ENCODE measurements at regions not wholly inside any gene's neighbourhood (a gene's known extent, or its start where the extent isn't known, plus 50 kb on each side); places are given as distances from the start of the nearest gene placed in this dataset.
"Not testable (repeated sequence)": the region's sequence is repeated elsewhere in the genome, so short reads cannot be mapped to it uniquely, and the experiment has no call there.

GRCh38 chr12:116673681-116674111 is 64.2 kb downstream of the SPRING1 start:
- DNase-seq (ENCODE audit: low spot score) (no peak), ATAC-seq (ENCODE audit: insufficient number of reproducible peaks, low FRiP score, low read depth) (no peak)
- Histone ChIP-seq H3K9me3 (no peaks in the 10 kb centered on the region), H3K27me3 (replicated peaks; ENCODE audit: insufficient read depth) (no peaks in the 10 kb centered on the region), H3K4me3 (no peak overlapping the region), H3K4me1 (ENCODE audit: control insufficient read depth in 1 of 2, low read depth in 2 of 2) (peaks cover 0 to 8% of the 10 kb centered on the region in 2 donors), H3K27ac (no peak overlapping the region), H3K36me3 (no peaks in the 10 kb centered on the region)
- TF ChIP-seq CTCF (IDR thresholded peaks at IDR 0.05), result no peak

- Histone ChIP-seq H3K4me3 (no peak overlapping the region), H3K9me3 (no peaks in the 10 kb centered on the region), H3K36me3 (no peaks in the 10 kb centered on the region), H3K27ac (no peak overlapping the region), H3K4me1 (ENCODE audit: control insufficient read depth in 1 of 2, low read depth in 2 of 2) (peaks cover 0 to 8% of the 10 kb centered on the region in 2 donors), H3K27me3 (replicated peaks; ENCODE audit: insufficient read depth) (no peaks in the 10 kb centered on the region)
- ATAC-seq (ENCODE audit: insufficient number of reproducible peaks, low FRiP score, low read depth) (no peak), DNase-seq (ENCODE audit: low spot score) (no peak)
- no peak for TF ChIP-seq CTCF (IDR thresholded peaks at IDR 0.05)
Measured at GRCh38 chr12:116672842-116673516, 64.9 kb downstream of the SPRING1 start.

- no peak for ATAC-seq (ENCODE audit: insufficient number of reproducible peaks, low FRiP score, low read depth)
- H3K36me3 ChIP-seq, result no peaks in the 10 kb centered on the region
Measured at GRCh38 chr12:116672010-116672409, 65.9 kb downstream of the SPRING1 start.

DNA sequence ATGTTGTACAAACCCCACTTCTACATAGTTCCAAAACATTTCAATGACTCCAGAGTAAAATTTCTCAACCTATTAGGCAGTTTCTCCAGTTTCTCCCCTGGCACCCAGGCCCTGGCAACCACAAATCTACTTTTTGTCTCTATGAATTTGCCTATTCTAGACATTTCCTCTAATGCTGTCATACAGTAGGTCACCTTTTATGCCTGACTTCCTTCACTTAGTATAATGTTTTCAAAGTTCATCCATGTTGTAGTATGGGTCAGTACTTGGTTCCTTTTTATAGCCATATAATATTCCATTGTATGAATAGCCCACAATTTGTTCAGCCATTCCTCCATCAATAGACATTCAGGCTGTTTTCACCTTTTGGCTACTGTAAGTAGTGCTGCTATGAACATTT is 67.0 kb downstream of the SPRING1 start:
- Histone ChIP-seq H3K9me3 (no peaks in the 10 kb centered on the region), H3K36me3 (no peaks in the 10 kb centered on the region), H3K4me3 (no peak overlapping the region), H3K27me3 (replicated peaks; ENCODE audit: insufficient read depth) (no peaks in the 10 kb centered on the region), H3K4me1 (ENCODE audit: control insufficient read depth in 1 of 2, low read depth in 2 of 2) (no peaks in the 10 kb centered on the region), H3K27ac (no peak overlapping the region)
- DNase-seq (ENCODE audit: low spot score) (no peak), ATAC-seq (ENCODE audit: insufficient number of reproducible peaks, low FRiP score, low read depth) (no peak)
- TF ChIP-seq CTCF (IDR thresholded peaks at IDR 0.05), result no peak

More at GRCh38 chr12:116672010-116672409, 65.9 kb downstream of the SPRING1 start:
- Histone ChIP-seq H3K27ac (no peak overlapping the region), H3K4me3 (no peak overlapping the region), H3K4me1 (ENCODE audit: control insufficient read depth in 1 of 2, low read depth in 2 of 2) (peaks cover 0 to 7% of the 10 kb centered on the region in 2 donors), H3K9me3 (no peaks in the 10 kb centered on the region), H3K27me3 (replicated peaks; ENCODE audit: insufficient read depth) (no peaks in the 10 kb centered on the region)
- DNase-seq (ENCODE audit: low spot score), result no peak
- TF ChIP-seq CTCF (IDR thresholded peaks at IDR 0.05), result no peak

GRCh38 chr12:116667752-116668151 is 70.1 kb downstream of the SPRING1 start:
- Histone ChIP-seq H3K4me1 (ENCODE audit: control insufficient read depth in 1 of 2, low read depth in 2 of 2) (no peaks in the 10 kb centered on the region), H3K36me3 (no peaks in the 10 kb centered on the region), H3K27ac (no peak overlapping the region), H3K9me3 (no peaks in the 10 kb centered on the region), H3K4me3 (no peak overlapping the region), H3K27me3 (replicated peaks; ENCODE audit: insufficient read depth) (no peaks in the 10 kb centered on the region)
- no peak for DNase-seq (ENCODE audit: low spot score)
- ATAC-seq (ENCODE audit: insufficient number of reproducible peaks, low FRiP score, low read depth), result no peak
- no peak for TF ChIP-seq CTCF (IDR thresholded peaks at IDR 0.05)

DNA sequence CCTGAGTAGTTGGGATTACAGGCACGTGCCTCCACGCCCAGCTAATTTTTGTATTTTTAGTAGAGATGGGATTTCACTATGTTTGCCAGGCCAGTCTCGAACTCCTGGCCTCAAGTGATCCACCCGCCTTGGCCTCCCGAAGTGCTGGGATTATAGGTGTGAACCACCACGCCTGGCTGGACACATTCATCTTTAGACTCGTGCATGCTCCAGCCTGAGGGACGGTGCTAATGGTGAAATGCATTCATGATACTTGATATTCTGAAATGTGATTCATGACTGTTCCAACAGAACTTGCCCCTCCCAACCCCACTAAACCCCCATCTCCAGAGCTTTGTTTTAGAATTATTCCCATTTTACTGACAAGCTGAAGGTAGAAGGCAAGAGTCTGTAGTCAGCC is 71.0 kb downstream of the SPRING1 start:
- H3K27ac ChIP-seq; H3K4me3 ChIP-seq; H3K9me3 ChIP-seq; ATAC-seq (ENCODE audit: insufficient number of reproducible peaks, low FRiP score, low read depth); DNase-seq (ENCODE audit: low spot score); H3K27me3 ChIP-seq (replicated peaks; ENCODE audit: insufficient read depth); H3K36me3 ChIP-seq; H3K4me1 ChIP-seq (ENCODE audit: control insufficient read depth in 1 of 2, low read depth in 2 of 2): not testable (repeated sequence)

All from thoracic aorta (tissue), 2 donors.